BE2C (cell line): ENCODE measurements at regions not wholly inside any gene's neighbourhood (a gene's known extent, or its start where the extent isn't known, plus 50 kb on each side); places are given as distances from the start of the nearest gene placed in this dataset.

ENCODE experiments used
- DNase-seq: peaks from one replicate; pipeline ENCODE4 v3.0.0-alpha.2; 2020
- H3K27me3 ChIP-seq: fragments of 250-450 bp; sonication (Bioruptor Pico); 2 replicates; pipeline ENCODE4 v1.5.1; 2020; ENCODE audit warnings: mild to moderate bottlenecking
- H3K36me3 ChIP-seq: fragments of 250-450 bp; sonication (Bioruptor Pico); 2 replicates; pipeline ENCODE4 v1.5.1; 2020; ENCODE audit warnings: mild to moderate bottlenecking
- H3K4me1 ChIP-seq: fragments of 250-450 bp; sonication (Bioruptor Pico); 2 replicates; pipeline ENCODE4 v1.5.1; 2020
- H3K4me3 ChIP-seq: 2 replicates; pipeline ENCODE4 v1.5.1; 2011; ENCODE audit warnings: low read depth, low read length
- H3K9me3 ChIP-seq: fragments of 250-450 bp; sonication (Bioruptor Pico); 2 replicates; pipeline ENCODE4 v1.5.1; 2020
- CTCF ChIP-seq: IDR thresholded peaks from 2 replicates; pipeline ENCODE4 v1.5.1; 2012; ENCODE audit warnings: mild to moderate bottlenecking, low read depth, low read length

GRCh38 chr6:140872885-140873284 is 1259.8 kb upstream of the GJE1 start:
- no peak for DNase-seq
- Histone ChIP-seq H3K27me3 (no peaks in the 10 kb centered on the region), H3K36me3 (no peaks in the 10 kb centered on the region)

GRCh38 chr6:140871911-140872310 is 1260.8 kb upstream of the GJE1 start:
- no peaks in the 10 kb centered on the region for H3K36me3 ChIP-seq
- peaks cover 2% of the 10 kb centered on the region; the same call in 1 of the 2 replicates for H3K9me3 ChIP-seq
- no peak overlapping the region for H3K4me3 ChIP-seq
- H3K27me3 ChIP-seq: no peaks in the 10 kb centered on the region
- H3K4me1 ChIP-seq: no peaks in the 10 kb centered on the region
- TF ChIP-seq CTCF: no peak
- DNase-seq: no peak

More at GRCh38 chr6:140872885-140873284, 1259.8 kb upstream of the GJE1 start:
- H3K9me3 ChIP-seq: peaks cover 2% of the 10 kb centered on the region; the same call in 1 of the 2 replicates
- H3K4me1 ChIP-seq: no peaks in the 10 kb centered on the region
- no peak overlapping the region for H3K4me3 ChIP-seq
- TF ChIP-seq CTCF: no peak

GRCh38 chr6:140867336-140867735 is 1265.4 kb upstream of the GJE1 start:
- DNase-seq: no peak
- H3K4me3 ChIP-seq: no peak overlapping the region
- TF ChIP-seq CTCF: no peak

GRCh38 chr6:140858381-140858971 is 1274.2 kb upstream of the GJE1 start:
- Histone ChIP-seq H3K36me3 (no peaks in the 10 kb centered on the region), H3K4me3 (no peak overlapping the region), H3K4me1 (no peaks in the 10 kb centered on the region), H3K9me3 (no peaks in the 10 kb centered on the region), H3K27me3 (no peaks in the 10 kb centered on the region)
- no peak for TF ChIP-seq CTCF
- DNase-seq: no peak

More at GRCh38 chr6:140867336-140867735, 1265.4 kb upstream of the GJE1 start:
- Histone ChIP-seq H3K27me3 (no peaks in the 10 kb centered on the region), H3K4me1 (no peaks in the 10 kb centered on the region), H3K36me3 (no peaks in the 10 kb centered on the region), H3K9me3 (no peaks in the 10 kb centered on the region)

- no peak for DNase-seq
- Histone ChIP-seq H3K4me1 (no peaks in the 10 kb centered on the region), H3K4me3 (no peak overlapping the region), H3K27me3 (no peaks in the 10 kb centered on the region), H3K9me3 (no peaks in the 10 kb centered on the region), H3K36me3 (no peaks in the 10 kb centered on the region)
- no peak for TF ChIP-seq CTCF
Observed at GRCh38 chr6:140857739-140858380, 1274.9 kb upstream of the GJE1 start.

GRCh38 chr6:140855520-140855919 is 1277.2 kb upstream of the GJE1 start:
- Histone ChIP-seq H3K4me1 (no peaks in the 10 kb centered on the region), H3K4me3 (no peak overlapping the region)
- DNase-seq: no peak

More at GRCh38 chr6:140855520-140855919, 1277.2 kb upstream of the GJE1 start:
- H3K36me3 ChIP-seq: no peaks in the 10 kb centered on the region
- no peaks in the 10 kb centered on the region for H3K9me3 ChIP-seq
- H3K27me3 ChIP-seq: no peaks in the 10 kb centered on the region
- no peak for TF ChIP-seq CTCF
